Renal cortex interstitium (tissue), 11 donors: ENCODE measurements at regions not wholly inside any gene's neighbourhood (a gene's known extent, or its start where the extent isn't known, plus 50 kb on each side); places are given as distances from the start of the nearest gene placed in this dataset.
"Not testable (repeated sequence)": the region's sequence is repeated elsewhere in the genome, so short reads cannot be mapped to it uniquely, and the experiment has no call there.

Experiments used
- DNase-seq, 11 donors: peaks; one replicate each; pipeline ENCODE4 v3.0.0-alpha.2; 2013; ENCODE audit warnings: low read depth in 9 of 11, low spot score in 4 of 11; ENCODE audit errors: extremely low read depth in 1 of 11

DNA sequence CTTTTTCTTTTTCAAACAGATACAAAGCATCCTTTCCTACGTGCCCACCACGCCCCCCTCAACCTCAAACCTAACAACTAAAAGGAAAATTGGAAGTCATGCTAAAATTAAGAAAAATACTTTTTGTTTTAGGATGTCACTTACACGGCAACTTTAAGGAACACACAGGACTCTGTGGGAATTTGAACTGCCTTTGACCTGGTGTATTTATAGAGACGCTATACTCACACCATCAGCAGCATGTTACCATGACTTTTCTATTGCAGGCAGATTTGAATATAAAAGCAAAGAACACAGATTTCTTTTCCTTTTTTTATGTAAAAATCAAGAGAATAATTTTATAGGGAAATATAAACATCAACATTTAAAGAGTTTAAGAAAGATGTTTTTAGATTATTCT is 198.2 kb downstream of the SIPA1L2 start:
- DNase-seq, result no peak

DNA sequence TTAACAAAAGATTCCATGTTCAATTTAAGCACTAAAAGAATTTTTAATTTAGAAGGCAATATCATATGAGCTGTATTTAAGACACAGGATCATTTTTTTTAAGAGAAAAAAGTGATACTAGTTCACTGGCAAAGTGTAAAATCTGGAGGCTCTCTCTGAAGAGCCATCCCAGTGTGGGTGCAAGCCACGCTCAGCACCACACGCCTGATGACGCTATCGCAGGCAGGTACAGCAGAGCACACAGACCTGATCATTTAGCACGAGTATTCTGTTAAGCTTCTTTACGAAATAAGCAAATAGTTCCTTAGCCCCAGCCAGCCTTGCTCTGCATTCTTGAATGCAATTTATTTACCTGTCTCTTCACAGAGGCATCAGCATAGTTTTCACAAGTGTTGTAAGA is 198.6 kb downstream of the SIPA1L2 start:
- DNase-seq, result no peak

DNA sequence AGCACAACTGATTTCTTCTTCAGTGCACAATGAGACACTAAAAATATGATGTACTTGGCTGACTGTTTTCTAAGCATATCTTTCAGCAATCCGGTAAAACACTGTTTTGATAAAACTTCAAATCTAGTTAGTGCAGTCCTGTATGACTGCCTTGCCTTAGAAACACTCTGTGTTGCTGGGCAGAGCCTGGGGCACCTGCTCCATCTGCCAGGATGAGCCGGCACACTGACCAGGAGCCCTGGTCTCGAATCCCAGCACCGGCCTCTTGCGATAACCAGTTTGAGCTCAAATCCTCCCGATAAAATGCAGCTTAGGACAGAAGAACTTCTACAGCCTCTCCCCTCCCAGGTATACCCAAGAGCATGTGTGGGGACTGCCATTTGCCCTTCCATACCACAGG is 199.5 kb downstream of the SIPA1L2 start:
- DNase-seq, result no peak

DNA sequence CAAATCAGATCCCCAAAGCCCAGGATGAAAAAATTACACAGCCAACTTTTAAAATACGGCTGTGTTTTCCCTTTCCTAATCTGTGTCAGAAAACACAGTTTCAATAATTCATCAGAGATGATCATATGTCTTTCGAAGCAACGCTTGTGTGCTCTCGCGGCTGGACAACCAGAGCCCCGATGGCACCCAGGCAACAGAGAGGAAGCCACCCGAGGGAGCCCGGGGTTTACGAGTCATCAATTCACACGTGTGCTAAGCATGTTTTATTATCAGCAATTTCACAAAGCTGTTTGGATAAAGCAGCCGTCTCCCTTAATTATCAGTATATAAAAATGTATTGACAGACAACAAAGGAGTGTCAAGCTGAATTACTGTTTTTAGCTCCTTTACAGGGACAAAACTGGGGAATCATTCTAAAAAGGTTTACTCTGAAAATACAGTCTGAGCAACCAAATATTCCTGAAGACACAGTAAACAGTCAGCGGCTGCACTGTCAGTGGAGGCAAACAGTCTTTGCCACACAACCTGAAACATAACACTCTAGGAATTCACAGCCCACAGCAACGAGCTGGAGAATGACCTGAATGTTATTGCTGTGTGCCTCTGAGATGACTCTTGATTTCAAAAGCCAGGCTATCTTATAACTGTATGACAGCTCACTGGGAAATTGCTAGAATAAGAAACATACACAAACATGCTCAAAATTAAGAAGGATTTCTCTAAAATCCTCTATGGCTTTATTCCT is 201.0 kb downstream of the SIPA1L2 start:
- DNase-seq, result peak in 2 of 11 donors; percentile 35 to 50

DNA sequence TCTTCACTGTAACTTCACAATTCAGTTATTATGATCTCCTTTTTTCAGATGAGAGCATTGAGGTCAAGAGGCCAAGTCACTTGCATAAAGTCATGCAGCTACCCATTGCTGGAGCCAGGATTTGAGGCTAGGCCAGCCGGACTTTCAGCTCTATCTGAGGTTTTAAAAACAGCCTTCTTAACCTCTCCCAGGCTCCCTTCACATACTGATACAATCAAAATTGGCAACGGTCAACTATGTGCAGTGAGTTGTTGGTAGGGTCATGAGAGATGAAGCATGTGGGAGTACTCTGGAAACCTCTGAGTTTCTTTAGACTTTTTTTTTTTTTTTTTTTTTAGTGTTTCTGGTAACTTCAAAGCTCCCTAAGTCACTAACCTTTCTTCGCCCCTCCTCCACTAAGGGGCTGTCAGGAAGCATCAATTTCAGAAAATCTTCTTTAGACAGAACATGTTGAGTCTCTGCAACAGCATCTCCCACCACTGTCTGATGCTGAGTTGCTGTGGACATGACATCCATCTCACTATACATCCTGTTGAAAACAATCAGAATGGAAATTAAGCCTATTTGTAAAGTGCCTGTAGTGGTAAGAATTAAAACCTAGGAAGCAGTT is 201.8 kb downstream of the SIPA1L2 start:
- DNase-seq, result no peak

DNA sequence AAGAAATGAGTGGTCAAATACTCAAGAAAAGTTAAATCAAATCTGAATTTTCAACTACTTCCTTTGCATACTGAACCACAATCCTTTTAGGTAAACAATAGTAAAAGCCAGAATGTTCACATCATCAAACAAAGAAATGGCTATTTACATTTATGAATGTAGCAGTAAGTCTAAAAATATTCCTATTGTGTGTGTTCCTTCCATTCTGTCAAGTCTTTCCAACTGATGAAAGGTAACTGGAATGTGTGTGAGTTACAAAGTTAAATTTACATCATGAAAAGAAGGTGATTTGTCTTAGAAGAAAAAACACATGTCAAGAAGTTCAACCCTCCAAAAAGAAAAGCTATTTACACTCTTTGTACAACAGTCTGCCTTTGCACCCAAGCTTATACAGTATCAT is 203.1 kb downstream of the SIPA1L2 start:
- no peak for DNase-seq

DNA sequence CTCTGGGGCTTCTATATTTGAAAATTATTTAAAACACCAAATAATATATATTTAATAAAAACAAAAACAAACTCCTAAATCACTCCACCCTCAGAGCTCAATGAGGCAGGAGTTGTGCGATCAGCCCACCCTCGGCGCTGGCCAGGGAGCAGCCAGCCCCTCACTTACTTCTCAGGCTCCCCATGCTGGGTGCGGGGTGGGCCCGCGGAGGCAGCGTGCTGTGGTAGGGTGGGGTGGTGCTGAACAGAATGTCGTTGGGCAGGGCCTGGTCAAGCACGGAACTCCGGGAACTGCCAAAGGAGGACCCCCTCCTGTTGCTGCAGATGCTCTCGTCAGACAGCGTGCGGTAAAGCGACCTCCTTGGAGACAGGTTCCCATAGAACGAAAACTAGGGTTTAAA is 204.5 kb downstream of the SIPA1L2 start:
- no peak for DNase-seq

DNA sequence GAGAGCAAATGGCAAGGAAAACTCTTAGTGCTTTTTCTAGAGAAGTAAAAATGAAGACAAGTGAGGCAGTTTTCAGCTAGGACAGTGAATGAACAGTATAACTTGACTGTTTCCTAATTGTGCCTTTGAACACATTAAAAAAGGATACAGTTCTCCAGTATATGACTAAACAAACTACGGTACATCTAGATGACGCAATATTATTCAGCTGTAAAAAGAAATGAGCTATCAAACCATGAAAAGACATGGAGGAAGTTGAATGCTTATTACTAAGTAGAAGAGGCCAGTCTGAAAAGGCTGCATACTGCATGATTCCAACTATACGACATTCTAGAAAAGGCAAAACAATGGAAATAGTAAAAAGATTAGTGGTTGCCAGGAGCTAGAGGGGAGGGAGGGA is 206.3 kb downstream of the SIPA1L2 start:
- DNase-seq, result no peak

DNA sequence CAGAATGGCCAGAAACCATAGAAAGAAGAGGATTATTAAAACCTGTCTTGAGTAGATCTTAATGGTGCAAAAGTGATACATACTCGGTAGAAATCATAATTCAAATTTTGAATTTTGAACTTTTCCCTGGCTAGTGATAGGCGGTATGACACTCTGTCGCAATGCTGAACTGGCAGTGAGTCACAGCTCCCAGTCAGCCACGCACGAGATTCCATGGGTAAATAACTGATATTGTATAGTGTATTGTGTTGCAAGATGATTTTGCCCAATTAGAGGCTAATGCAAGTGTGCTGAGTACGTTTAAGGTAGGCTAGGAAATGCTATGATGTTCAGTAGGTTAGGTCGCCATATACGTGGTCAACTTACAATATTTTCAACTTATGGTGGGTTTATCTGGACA is 207.0 kb downstream of the SIPA1L2 start:
- DNase-seq, result no peak

DNA sequence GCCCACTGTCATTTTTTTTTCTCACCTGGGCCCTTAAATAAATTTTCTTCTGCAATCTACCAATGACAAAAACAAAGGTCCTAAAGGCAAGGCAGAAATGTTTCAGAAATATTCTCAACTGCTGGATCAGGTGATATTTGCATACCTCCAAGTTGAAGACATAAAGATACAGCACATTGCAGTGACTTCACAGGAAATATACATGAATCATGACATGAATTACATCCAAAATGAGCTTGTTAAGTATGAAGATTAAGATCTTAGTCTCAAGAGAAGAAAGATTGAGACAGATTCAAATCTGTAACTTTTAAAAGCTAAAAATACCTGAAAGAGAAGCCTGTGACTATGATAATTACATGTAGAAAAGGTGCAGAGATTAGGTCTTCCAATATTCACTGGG is 207.8 kb downstream of the SIPA1L2 start:
- DNase-seq, result no peak

DNA sequence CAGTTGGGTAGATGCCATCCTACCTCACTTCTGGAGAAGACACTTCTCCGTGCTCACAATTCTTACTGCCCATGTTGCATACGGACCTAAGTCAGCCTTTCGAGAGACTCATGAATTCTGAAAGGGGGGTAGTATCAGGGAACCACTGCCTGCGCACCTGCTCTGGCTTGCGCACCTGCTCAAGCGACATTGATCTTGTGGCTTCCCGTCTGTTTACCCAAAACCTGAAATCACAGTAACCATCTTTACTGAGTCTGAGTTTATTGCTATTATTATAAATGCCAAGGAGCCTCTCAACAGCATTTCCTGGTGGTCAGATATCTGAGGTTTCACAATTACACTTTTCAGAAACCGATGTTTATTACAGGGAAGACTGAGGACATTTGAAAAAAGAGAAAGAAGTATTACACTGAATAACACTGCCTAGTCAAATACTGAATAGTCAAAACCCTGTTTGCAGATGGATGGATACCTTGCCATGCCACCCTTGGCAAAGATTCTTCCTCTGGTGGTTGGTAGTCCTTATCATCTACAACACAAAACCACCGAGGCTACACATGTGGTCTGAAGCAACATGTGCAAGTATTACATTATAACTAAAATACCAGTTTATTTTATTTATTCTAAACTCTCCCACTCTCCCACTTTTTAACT is 208.7 kb downstream of the SIPA1L2 start:
- DNase-seq, result no peak

DNA sequence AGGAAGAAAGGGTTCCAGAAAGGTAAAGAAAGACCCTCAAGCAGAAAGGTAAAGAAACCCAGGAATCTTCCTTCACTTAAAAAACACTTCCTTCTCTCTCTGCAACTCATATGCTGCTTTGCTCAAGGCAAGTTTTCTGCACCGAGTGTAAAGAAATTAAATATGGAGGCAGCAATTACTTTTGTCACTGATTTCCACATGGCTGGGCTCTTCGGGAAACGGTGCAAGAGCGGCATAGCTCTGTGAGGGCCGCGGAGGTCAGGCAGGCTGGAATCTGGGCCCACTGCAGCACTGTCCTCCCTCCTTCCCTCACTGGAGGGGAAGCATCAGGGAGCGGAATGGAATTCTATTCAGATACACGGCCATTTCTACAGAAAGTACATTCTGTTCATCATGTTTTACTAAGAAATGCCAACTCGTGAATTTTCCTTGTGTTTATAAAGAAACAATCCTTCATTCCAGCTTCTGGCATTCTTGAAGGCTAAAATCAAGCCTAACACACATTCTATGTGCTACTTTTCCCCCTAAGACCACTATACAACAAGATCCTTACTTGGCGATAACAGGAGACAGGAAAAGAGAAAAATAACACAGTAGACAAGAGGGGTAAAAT is 212.2 kb downstream of the SIPA1L2 start:
- DNase-seq, result no peak

DNA sequence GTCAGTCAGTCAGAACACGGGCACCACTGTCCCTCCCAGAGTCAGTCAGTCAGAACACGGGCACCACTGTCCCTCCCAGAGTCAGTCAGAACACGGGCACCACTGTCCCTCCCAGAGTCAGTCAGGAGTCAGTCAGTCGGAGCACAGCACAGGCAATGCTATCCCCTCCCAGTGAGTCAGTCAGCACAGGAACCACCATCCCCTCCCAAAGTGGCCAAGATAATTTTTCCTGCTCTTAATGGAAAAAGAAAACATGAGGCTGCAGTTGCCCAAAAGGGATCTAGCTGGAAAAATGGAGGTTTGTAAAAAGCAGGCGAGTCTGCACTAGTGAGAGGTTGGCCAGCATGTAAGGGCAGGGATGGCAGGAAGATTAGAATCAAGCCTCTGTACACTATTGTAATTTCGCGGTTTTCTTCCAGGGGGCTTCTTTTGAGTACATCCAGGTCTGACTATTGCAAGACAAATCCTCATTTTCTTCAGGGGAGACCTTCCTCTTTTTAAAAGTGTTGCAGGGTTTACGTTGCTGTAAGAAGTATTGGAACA is 213.8 kb downstream of the SIPA1L2 start:
- no peak for DNase-seq

DNA sequence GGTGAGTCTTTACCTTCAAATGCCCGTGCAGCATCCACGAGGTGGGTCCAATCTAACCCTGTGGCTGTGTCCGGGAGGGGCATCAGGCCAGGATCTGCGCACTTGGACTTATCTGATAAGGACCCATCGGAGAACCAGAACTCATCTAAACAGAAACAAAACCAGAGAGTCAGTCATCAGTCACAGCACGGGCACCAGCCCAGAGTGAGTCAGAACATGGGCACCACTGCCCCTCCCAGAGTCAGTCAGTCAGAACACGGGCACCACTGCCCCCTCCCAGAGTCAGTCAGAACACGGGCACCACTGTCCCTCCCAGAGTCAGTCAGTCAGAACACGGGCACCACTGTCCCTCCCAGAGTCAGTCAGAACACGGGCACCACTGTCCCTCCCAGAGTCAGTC is 214.5 kb downstream of the SIPA1L2 start:
- DNase-seq, result not testable (repeated sequence)

DNA sequence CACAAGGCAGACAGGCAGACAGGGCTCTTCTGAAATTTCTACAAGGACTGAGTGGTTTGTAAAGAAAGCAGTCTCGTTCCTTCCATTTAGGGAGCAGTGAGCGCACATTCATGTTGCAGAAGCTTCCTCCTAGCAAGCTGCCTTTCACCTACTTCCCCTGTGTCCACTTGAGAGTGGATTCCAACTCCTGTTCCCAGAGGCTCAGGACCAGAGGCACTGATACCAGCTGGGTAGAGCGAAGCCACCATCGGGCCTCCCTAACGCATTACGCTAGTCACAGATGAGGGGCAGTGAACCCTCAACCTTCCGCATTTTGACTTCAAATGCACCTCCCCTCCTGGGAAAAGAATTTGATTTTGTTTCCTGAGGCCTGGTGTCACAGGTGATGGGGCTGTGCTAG is 215.8 kb downstream of the SIPA1L2 start:
- DNase-seq, result no peak

DNA sequence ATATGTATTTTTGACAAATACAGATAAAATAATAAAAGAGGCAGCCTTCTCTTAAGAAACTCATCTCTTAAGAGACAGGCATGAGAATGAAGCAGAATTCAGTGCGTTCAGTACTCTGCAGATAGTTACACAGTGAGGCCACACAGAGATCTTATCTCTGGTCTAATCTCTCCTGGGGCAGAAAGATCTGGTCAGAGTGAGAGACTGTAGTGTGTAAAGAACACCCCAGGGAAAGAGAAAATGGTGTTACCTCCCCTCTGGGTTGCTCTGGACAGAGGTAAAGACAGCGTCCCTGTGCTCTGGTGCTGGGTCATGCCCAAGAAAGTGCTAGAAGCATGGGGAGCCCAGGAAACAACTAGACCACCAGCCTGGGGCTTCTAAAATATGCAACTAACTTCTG is 216.3 kb downstream of the SIPA1L2 start:
- no peak for DNase-seq

DNA sequence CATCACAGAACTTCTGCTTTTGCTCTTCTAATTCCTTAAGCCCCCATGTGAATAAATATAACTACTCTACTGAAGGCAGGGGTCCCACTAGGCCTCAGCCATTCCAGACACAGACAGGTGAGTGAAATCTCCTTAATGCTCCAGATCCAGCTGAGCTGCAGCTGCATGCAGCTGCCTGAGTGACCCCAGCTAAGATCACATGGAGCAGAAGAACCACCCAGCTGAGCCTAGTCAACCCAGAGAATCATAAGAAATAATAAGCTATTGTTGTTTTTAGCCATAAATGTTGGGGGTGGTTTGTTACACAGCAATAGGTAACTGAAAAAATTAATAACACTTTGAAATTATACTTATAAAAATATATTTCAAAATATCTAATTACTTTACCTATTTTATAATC is 220.3 kb downstream of the SIPA1L2 start:
- no peak for DNase-seq

DNA sequence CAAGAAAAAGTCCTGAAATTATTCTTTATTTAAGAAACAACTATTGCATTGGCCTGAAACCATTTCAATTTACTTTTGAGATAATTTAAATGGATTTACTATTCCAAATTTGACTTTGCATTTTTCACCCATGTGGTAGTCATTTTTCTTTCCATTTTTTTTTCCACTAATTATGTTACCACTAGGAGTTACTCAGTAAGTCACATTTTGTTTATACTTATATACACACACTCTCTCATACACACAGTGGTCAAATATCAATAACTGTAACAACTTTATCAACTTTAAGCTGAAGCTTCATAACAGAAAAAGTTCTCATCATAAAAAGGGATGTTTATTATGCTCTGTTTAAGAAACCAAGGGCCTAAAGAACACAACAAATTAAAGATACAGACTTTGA is 222.8 kb downstream of the SIPA1L2 start:
- DNase-seq, result no peak

DNA sequence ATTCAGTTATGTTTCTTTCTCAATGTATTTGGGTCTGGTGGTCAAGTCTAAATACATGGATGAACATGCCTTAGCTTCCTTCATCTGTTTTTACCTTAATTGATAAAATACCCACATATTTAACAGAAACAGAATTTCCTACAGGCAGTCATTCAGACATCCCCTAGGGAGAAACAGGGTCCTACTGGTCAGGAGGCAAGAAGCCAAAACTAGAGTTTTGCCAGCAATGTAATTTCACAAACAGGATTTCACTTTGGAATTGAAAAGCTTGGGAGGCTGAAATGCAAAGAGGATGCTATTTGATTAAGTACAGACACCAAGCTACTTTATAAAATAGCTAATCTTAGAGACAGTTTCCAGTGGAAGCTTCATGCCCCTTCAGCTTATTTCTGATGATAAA is 224.2 kb downstream of the SIPA1L2 start:
- DNase-seq, result no peak
